CD4-positive, alpha-beta T cell treated with Interleukin-10 for 1 hour (primary cell): ENCODE measurements at regions not wholly inside any gene's neighbourhood (a gene's known extent, or its start where the extent isn't known, plus 50 kb on each side); places are given as distances from the start of the nearest gene placed in this dataset.

Experiments used
- DNase-seq: peaks from one replicate; pipeline ENCODE4 v3.0.0-alpha.2; 2020

DNA sequence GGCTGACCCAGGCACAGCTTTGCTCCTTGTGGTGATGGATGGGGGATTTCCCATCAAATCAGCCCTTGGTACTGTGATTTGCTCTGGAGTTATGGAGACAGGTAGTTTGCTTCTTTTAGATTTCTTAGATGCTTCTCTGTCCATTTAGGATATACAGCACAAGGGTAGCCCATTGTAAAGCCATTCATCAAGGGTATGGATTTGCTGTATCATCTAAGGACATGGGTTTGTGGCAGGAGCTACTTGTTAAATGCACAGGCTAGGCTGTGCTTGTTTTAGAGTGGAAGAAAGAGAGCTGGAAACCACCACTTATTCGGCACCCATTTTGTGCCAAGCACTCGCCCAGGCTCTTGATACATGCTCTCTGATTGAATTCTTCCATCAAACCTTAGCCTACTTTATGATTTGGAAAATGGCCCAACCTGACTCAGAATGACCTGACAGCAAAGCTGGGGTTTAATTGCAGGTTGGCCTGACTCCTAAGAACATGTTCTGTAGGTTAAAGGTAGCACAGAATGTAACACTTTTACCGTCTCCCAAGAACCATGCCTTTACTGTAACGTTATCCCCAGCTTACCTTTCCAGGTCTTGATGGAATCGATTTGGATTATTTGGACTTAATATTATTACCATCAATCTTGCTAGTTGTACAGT, 168.0 kb downstream of the SNX10 start:
- no peak for DNase-seq

DNA sequence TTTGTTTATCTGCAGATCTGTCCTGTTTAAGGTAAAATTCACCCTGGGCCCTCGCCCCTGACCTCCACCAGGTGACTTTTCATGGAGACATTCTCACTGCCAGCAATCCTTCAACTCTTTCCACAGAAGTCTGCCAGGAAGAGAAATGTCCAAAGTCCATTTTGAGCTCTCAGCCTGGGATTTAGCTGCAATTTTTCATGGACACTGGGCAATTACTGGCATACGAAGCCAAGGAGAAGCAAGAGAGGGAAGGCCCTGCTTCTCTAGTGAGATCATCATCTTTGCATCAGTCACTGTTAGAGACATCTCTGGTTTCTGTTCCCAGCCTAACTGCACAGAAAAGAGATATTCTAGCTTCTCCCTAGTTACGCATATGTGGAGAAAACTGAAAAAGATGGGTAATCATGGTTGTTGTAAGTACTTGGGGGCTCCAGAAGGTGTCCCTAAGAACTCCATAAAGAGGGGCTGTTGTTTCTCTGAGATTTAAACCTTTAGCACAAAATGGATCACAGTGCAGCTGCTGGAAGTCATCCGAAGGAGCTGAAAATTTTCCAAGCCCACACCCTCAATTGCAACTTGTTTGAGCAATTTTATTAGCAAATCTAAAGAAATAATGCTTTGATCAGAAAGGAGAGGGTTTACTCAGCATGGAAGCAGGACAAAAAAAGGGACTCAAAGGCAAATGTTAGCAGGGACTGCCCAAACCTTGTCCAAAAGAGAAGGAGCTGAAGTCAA, 168.9 kb downstream of the SNX10 start:
- DNase-seq, result no peak

DNA sequence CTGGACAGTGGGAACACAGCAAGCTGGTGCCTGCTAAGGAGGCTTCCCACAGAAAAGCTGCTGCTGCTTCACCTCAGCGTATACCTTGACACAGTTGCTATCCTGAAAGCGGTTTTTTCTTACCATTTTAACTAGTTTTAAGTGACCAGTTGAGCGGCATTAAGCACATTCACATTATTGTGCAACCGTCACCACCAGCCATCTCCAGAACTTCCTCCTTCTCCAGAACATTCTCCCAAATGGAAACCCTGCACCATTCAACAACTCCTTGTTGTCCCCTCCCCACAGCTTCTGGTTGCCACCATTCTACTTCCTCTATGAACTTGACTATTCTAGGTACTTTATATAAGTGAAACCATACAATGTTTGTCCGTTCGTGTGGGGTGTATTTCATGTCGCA, 169.9 kb downstream of the SNX10 start:
- DNase-seq, result no peak

- DNase-seq, result no peak
Observed at GRCh38 chr7:26466007-26466406, 174.3 kb downstream of the SNX10 start.

DNA sequence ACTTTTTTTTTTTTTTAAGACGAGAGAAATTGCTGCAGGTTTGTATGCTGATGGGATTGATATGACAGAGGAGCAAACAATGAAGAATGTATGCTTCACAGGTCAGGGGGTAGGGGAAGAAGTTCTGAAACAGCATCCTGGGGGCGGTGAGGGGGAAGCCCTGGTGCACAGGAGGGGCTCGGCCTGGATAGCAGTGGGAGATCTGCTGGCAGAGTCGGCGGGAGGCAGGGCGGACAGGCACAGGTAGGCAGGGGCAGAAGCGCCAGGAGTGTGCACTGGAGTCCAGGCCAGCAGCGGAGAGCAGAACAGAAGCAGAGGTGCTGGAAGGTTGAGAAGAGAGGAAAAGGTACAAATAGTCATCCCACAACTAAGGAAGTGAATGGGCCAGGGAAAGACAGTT, 175.4 kb downstream of the SNX10 start:
- DNase-seq, result no peak

DNA sequence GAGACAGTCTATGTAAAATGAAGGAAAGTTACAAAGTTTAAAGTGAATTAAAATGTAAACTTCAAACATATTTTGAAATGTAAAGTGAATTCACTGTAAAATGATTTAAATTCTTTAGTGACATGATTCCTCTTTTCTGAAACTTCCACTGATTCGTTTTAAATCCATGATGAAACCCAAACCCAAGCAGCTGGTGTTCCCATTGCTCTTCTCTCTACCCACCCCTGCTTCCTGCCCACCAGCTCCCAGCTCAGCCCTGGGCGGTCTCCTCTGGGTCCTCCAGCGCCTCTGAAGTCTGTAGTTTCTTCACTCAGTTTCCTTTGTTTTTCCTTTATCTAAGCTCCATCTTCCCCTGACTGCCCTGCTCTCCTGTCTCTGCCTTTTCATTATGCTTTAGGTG, 175.9 kb downstream of the SNX10 start:
- no peak for DNase-seq

- no peak for DNase-seq
Observed at GRCh38 chr7:26468625-26469024, 177.0 kb downstream of the SNX10 start.

- no peak for DNase-seq
Observed at GRCh38 chr7:26469188-26469587, 177.5 kb downstream of the SNX10 start.

- DNase-seq, result no peak
Observed at GRCh38 chr7:26470691-26471090, 179.0 kb downstream of the SNX10 start.

DNA sequence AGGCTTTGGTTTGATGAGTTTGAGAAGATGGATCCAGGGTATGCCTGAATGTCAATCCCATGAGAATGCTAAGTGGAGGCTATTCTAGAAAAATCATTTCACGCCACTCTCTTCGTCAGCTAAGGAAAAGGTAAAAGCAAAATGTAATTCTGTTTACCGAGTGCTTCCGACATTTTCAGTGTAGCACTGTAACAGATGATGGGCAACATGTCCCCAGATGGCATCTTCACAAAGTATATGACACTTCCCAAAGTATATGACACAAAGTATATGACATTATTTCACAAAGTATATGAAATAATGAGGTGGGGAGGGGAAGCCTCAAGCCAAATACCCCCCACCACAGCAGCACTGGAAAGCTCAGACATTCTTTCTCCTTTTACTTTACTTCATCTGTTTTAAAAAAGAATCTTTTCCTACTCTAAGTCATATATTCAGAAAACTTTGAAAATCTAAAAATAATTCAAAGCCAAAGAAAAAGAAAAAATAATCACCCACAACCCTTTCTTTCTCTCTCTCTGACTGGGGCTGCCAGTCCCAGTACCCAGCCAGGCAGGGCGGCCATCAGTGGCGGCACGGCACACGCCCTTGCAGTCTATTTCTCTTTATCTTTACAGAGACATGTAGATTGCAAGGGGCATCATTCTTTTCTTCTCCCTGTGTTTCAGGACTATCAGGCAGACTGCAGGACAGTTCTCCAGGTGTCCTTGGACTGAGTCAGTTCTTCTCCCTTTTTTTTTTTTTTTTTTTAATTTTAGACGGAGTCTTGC, 179.8 kb downstream of the SNX10 start:
- DNase-seq, result no peak

- no peak for DNase-seq
Observed at GRCh38 chr7:26472971-26473370, 181.3 kb downstream of the SNX10 start.

DNA sequence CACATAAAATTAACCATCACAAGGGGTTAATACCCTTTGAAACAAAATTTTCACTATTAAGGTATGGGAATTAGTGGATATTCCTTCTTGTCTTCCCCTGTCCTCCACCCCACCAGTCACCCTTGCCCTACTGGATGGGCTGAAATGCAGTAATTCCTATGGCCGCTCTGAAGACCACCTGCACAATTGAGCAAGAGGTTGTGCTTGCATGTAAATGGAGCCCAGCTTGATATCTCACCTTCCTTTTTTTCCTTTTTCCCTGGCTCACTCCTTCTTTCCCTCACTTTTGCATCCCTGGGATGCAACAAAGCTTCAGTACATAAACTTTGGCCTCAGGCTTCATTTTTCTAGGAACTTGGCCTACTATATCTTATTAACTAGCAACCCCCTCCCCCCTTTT, 184.6 kb downstream of the SNX10 start:
- no peak for DNase-seq

- no peak for DNase-seq
Observed at GRCh38 chr7:26477381-26477990, 185.8 kb downstream of the SNX10 start.

- DNase-seq, result no peak
Observed at GRCh38 chr7:26478550-26478949, 186.9 kb downstream of the SNX10 start.

- no peak for DNase-seq
Observed at GRCh38 chr7:26479581-26479980, 187.9 kb downstream of the SNX10 start.

DNA sequence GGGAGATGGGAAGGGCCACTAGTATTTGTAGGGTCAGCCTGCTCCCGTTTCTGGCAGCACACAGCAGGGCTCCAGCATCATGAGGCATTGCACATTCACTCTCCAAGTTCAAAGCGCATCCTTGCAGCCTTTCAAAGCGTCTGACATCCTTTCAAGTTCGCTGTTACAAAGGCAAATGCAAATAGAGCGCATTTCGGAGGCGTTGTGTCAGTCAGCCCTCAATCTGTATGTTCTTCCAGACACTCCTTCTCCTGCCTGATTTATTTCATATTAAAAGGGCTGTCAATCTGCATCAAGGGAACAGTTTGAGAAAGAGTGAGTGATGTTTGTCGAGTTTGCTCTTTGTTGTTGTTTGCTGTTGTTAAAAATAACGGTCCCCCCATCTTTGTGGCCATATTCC, 188.5 kb downstream of the SNX10 start:
- no peak for DNase-seq

DNA sequence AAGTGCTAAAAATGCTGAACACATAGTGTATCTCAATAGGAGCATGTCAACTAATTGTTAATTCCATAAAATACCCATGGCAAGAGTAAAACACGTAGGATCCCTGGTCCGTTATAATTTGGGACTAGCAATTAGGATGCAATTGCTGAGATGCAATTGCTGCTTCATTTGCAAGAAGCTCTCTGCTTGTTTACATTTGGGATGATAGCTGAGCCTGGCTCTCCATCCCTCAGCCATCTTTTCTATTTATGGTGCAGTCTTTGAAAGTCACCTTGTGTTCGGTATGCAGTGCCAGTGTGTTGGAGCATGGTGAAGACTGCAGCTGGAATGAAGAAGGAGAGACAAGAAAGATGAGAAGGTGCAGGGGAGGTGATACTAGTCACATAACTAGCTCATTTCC, 191.3 kb downstream of the SNX10 start:
- DNase-seq, result no peak

GRCh38 chr7:26483843-26484242, 192.2 kb downstream of the SNX10 start:
- no peak for DNase-seq

DNA sequence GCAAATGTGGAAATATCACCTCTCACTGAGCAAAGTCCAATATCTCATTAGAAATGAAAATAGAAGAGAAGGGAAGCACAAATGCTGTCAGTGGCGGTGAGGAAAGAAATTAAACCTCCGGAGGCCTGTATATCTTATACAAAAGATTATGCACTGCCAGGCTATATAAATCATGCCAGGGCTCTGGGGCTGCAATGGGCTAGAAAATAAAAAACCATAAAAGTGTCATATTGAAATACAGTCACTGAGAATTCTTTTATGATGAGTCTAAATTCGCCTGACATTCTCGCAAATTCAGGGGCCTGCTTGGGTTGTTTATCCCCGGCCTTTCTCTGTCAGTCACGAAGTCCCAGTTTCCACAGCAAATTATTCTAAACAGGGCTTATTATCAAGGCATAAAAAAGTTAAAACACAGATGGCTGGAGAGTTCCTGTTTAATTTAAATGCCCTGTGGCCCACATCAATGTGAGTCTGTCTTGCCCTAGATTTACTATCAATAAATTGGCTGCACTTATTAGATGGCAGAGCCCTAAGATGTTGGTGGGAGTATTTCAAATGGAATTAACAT, 193.8 kb downstream of the SNX10 start:
- no peak for DNase-seq

DNA sequence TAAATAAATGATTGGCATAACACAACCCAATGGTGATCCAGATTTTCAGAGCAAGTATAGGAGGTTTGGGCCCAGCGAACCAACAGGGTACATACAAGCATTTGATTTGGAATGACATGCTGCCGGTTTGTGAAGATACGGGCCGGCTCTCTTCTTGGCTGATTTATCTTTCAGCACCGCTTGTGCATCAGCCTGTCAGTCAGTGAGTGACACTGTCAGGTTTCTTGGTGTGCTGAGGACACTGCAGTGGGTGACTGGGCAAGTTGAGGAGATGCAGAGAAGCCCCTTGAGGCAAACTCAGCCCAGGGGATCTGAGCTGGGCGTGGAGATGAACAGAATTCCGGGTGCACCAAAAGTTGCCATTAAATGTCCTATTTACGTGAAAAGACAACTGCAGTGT, 194.5 kb downstream of the SNX10 start:
- no peak for DNase-seq

GRCh38 chr7:26487780-26488515, 196.3 kb downstream of the SNX10 start:
- DNase-seq, result no peak

- DNase-seq, result no peak
Observed at GRCh38 chr7:26489391-26489790, 197.7 kb downstream of the SNX10 start.
